Stimulated activated CD8-positive, alpha-beta memory T cell treated with anti-CD3 and anti-CD28 coated beads, Interleukin-7, amount 100 ng/mL, for 1 hour (primary cell): ENCODE measurements at regions not wholly inside any gene's neighbourhood (a gene's known extent, or its start where the extent isn't known, plus 50 kb on each side); places are given as distances from the start of the nearest gene placed in this dataset.

Experiments
- DNase-seq, 2 donors: peaks; one replicate each; pipeline ENCODE4 v3.0.0-alpha.2; 2020; ENCODE audit warnings: low read depth in 2 of 2

- no peak for DNase-seq
Measured at GRCh38 chr6:102300350-102300749, 906.8 kb downstream of the GRIK2 start.

GRCh38 chr6:102298051-102298450 is 904.5 kb downstream of the GRIK2 start:
- no peak for DNase-seq
